Hematopoietic multipotent progenitor cell treated with erythropoietin and hydrocortisone succinate and interleukin-3 and kit ligand, for 15 days (in vitro differentiated cells): ENCODE measurements at regions not wholly inside any gene's neighbourhood (a gene's known extent, or its start where the extent isn't known, plus 50 kb on each side); places are given as distances from the start of the nearest gene placed in this dataset.
"Not testable (repeated sequence)": the region's sequence is repeated elsewhere in the genome, so short reads cannot be mapped to it uniquely, and the experiment has no call there.

ENCODE experiments used
- DNase-seq: peaks from one replicate; pipeline ENCODE4 v3.0.0-alpha.2; 2015; ENCODE audit warnings: low spot score

DNA sequence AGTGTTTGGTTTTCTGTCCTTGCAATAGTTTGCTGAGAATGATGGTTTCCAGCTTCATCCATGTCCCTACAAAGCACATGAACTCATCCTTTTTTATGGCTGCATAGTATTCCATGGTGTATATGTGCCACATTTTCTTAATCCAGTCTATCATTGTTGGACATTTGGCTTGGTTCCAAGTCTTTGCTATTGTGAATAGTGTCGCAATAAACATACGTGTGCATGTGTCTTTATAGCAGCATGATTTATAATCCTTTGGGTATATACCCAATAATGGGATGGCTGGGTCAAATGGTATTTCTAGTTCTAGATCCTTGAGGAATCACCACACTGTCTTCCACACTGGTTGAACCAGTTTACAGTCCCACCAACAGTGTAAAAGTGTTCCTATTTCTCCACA lies 269.8 kb upstream of the DCN start:
- DNase-seq: not testable (repeated sequence)

DNA sequence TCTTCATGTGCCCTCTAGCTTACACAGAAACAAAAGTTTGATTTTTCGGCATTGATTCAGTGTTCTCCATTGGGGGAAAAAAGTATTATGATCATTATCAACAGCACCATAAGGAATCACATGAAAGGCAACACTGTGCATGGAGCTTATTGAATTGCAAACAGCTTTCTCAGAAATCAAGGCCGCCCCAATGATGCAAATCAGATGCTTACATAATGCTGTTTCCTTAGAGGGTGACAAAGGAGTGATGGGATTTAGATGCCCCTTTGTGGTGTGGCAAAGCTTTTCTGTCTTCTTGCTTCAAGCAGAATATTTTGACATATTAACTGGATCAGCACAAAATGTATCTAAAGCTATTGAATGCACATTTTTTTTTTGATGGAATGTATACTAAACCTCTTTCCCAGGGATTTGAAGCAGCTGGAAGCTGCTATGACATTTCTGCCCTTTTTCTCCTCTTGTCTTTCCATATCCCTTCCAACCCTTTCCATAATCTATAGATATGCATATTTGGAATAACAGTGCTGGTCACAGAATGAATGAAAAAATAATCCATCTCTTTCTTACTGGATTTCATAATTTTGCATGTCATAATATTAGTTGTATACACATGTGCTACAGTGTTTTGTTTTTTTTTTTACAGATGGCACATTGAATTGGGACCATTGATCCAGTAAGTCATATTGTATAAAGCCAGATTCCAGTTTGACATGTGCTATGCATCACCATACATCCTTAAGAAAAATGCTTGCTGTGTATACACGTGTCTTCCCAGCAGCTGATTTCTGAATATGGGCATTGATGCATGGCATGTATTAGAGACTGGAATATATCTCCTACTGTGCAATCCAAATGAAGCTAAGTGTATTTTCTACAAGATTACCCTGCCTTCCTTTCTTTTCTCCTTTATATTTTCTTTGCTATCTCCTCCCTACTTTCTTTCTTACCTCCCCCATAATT lies 259.7 kb upstream of the DCN start:
- no peak for DNase-seq

DNA sequence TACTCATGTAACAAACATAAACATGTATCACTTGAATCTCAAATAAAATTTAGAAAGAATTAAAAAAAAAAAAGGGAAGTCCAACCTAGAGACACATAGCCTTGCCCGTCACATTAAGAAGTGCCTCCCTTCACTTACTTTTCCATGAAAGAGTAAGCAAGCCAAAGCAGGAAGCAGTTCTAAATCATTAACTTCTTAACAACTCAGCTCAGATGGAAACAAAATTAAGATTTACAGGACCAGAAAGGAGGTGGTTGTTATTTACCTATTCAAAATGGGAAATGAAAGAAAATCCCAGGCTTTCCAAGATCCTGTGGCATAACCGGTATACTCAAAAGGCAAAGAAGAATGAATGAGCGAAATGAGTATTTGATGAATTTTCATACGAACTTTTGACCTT lies 258.6 kb upstream of the DCN start:
- no peak for DNase-seq

DNA sequence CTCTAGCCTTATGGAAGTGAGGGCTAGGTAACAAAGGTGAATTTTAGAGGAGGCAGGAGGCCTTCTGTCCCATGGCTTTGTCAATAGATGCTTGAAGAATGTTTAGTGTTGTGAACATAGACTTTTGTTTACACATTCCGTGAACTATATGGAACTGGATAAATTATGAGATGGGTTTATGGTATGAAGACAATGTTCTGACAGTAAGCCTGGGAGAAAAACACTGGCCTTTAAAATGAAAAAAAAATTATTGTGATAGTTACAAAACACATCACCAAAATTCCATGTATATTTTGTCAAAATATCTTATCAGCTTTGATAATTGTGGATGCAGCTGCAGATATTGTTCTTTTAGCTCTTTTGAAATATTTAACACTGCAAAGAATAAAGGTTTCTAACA lies 251.5 kb upstream of the DCN start:
- no peak for DNase-seq

GRCh38 chr12:91432755-91433154 lies 250.1 kb upstream of the DCN start:
- DNase-seq: no peak

DNA sequence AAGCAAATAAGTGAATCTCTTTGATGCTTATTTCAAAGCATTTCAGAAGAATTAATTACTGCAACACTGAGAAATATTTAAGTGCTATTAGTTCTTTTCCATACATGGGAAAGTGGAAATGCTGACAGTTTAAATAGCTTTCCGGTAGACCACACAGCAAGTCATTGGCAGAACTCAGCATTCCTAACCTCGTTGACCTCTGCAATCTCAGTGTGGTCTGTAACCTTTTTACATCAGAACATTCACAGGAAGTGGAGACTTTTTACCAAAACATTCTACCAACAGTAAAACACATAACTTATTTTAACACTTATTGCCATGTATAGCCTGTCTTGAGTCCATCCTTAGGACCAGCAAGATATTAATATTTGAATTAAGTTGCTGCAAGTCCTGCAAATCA lies 249.5 kb upstream of the DCN start:
- DNase-seq: no peak

- DNase-seq: no peak
These were observed 241.9 kb upstream of the DCN start for GRCh38 chr12:91424506-91424905.

- no peak for DNase-seq
These were observed 241.1 kb upstream of the DCN start for GRCh38 chr12:91423693-91424050.

DNA sequence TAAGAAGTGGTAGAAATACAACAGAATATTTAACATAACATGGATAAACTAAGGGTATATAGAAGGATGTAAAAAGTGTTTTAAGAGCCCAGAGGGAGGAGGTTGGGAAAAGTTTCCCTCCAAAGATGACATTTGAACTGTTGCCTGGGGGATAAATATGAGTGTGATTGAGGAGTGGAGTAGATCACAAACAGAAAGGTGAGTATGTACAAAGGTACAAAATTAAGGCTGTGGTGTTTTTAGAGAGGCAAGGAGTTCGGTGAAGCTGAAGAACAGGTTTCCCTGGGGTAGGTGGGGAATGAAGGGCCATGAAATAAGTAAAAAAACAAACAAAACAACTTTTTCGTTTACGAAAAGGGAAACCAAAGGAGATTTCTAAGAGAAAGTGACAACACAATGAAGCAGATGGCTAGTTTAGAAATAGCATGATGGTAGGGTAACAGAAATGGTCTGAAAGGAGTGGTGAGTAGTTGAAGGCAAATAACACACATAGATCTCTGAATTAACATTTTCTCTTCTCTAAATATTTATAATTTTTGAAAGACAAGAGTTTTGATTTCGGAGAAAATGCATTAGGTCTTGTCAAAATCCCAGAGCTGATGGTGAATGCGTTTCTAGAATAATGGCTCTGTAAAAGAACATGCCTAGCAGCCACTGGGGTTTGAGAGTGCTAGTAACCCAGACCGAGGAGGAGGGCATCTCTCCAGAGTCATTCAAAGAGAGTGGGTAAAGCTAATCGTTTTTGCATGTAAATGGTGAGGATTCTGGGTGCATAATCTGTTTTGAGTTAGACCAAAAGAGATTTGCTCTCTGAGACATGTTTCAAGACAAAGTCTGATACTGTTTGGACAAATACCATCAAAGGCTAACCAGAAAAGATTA lies 240.4 kb upstream of the DCN start:
- DNase-seq: no peak

- DNase-seq: no peak
These were observed 239.5 kb upstream of the DCN start for GRCh38 chr12:91422127-91422526.

GRCh38 chr12:91419809-91420208 lies 237.2 kb upstream of the DCN start:
- no peak for DNase-seq

- no peak for DNase-seq
These were observed 235.8 kb upstream of the DCN start for GRCh38 chr12:91418221-91419090.

GRCh38 chr12:91417650-91418049 lies 235.0 kb upstream of the DCN start:
- DNase-seq: no peak

DNA sequence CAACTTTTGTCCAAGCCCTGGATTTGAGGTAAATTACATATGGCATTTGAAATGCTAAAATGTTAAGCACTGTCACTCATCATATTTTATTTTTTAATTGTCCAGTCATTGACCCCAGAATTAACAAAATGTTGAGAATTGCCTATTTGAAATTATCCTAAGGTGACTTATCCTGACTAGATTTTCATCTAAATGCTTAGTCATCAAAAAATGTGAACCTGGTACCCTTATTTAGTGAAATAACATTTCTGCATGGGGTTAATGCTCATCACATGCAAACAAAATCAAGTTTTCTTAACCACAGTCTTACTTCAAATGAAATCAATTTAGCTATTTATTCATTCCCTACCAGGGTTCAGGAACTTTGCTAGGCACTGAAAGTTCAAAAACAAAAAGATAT lies 232.0 kb upstream of the DCN start:
- no peak for DNase-seq

DNA sequence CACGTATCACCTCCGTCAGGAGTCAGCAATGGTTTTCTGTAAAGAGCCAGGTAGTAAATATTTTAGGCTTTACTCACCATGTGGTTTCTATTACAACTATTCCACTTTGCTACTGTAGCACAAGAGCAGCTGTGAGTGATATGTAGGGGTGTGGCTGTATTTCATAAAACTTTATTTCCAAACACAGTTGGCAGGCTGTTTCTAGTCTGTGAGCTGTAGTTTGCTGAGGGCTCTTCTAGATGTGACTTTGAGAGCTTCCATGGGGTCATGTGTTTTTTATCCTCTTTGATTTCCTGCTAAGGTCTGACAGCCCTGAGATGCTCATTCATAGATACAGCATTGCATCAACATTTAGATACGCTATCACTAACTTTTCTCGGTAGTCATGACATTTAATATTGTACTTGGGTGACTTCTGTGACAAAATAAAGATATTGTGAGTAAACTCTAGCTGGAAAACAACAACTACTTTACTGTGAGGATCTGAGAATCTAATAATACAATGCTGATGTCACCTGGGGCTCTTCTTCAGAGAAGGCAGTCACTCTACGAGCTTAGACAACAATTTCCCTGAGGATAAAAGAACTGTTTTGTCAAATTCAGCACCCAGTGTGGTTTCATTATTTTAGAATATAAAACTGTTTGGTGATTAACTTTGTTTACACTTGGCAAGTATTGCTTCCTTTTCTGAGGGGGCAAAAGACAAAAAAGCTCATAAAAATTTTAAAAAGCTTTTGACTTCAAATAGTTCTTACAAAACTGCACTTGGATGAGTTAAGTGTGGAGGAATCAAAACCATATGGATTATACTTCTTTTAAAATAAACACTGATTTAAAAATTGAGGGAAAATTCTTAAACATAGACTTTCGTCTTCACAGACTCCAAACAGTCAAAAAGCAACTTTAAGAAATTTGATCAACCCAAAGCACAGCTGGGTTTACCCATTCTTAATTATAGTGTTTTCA lies 231.2 kb upstream of the DCN start:
- DNase-seq: no peak

DNA sequence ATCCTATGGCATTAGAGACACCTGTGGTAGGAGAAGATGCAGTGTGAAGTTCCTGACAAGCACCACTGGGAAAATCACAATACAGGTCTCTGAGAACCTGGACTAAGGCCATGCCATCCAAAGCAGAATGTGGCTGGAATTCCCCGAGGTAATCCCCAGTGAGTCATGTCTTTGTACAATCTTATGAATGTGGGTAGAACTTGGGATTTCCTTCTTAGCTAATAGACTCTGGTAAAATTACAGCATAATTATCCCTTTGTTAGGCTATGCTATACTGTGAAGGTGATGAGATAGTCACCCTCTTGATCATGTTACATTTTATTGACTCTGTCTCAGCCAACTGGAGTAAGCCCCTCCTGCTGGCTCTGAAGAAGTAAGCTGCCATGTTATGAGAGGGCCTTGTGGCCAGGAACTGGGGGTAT lies 224.3 kb upstream of the DCN start:
- no peak for DNase-seq

- DNase-seq: no peak
These were observed 221.8 kb upstream of the DCN start for GRCh38 chr12:91404441-91404840.

GRCh38 chr12:91401190-91401589 lies 218.6 kb upstream of the DCN start:
- no peak for DNase-seq

GRCh38 chr12:91400271-91400670 lies 217.7 kb upstream of the DCN start:
- DNase-seq: no peak

DNA sequence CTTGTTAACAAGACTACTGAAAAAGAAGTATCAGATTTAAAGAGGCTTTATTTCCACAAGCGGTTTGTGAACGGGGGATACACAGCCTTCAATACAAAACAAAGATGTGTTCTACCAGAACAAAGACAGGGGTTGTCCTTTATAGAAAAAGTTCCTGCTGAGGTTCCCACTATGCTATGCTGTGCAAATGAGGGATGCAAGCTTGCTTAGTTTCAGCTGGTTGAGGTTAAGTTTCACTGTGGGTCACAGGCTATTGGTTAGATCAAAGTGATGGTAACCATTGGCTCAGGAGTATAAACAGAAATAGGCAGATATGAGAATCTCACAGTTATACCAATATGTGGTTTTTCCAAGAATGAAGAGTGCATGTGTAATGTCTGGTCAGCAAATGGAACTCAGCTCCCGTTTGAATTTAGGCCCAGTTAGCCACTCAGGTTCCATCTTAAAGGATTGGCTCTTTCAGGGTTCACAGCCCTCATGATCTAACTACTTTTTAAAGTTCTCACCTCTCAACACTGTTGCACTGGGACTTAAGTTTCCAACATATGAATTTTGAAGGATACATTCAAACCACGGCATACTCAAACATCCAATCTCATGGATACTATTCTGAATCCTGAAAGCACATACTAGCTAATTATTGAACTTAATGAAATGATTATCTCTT lies 215.4 kb upstream of the DCN start:
- DNase-seq: no peak
